ENCODE measurements at regions not wholly inside any gene's neighbourhood (a gene's known extent, or its start where the extent isn't known, plus 50 kb on each side); places are given as distances from the start of the nearest gene placed in this dataset.
"Not testable (repeated sequence)": the region's sequence is repeated elsewhere in the genome, so short reads cannot be mapped to it uniquely, and the experiment has no call there.

DNA sequence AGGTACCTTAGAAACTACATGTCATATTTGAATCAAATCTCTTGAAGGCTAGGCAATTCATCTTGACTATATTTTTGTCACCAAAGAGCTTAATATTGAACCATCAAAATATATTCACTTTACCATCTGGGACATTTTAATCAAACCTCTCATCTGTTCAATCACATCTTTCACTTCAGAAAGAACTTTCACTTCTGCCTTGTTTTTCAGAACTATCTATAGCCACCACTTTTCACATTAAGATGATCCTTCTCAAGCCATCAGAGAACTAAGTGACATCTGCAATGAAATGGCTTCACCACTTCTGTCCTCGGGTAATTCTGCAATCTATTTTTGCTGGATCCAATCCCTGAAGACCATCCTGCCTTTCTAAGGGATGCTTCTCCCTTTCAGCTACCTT lies 57.8 kb downstream of the OR2B2 start:
- DNase-seq: no peak

GRCh38 chr6:27851440-27851839 lies 60.8 kb downstream of the OR2B2 start:
- no peak for DNase-seq

DNA sequence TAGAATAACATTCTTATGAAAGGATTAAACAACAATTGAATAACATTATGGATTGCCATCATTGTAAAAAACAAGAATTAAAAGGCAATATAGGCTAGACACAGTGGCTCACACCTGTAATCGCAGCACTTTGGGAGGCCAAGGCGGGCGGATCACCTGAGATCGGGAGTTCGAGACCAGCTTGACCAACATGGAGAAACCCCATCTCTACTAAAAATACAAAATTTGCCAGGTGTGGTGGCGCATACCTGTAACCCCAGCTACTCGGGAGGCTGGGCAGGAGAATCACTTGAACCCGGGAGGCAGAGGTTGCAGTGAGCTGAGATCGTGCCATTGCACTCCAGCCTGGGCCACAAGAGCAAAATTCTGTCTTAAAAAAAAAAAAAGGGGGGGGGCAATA lies 63.2 kb downstream of the OR2B2 start:
- DNase-seq: not testable (repeated sequence)

- DNase-seq: no peak
These were observed 64.5 kb downstream of the OR2B2 start for GRCh38 chr6:27847706-27848105.

DNA sequence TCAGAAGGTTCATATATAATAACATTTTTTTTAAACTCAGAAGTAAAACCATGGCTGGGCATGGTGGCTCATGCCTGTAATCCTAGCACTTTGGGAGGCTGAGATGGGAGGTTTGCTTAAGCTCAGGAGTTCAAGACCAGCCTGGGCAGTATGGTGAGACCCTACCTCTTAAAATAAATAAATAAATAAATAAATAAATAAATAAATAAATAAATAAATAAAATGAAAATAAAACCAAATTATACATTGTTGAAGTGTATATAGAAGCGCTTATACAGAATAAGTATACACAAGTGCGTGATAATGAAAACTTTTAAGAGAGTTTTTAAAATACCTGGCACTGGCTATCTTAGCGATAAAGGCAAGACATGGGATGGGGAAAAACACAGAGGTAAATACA lies 71.6 kb downstream of the OR2B2 start:
- no peak for DNase-seq

GRCh38 chr6:27839626-27840475 lies 72.3 kb downstream of the OR2B2 start:
- peak in 1 of 2 donors; percentile 19 for DNase-seq

GRCh38 chr6:27838945-27839625 lies 73.1 kb downstream of the OR2B2 start:
- peak in 1 of 2 donors; percentile 21 for DNase-seq

DNA sequence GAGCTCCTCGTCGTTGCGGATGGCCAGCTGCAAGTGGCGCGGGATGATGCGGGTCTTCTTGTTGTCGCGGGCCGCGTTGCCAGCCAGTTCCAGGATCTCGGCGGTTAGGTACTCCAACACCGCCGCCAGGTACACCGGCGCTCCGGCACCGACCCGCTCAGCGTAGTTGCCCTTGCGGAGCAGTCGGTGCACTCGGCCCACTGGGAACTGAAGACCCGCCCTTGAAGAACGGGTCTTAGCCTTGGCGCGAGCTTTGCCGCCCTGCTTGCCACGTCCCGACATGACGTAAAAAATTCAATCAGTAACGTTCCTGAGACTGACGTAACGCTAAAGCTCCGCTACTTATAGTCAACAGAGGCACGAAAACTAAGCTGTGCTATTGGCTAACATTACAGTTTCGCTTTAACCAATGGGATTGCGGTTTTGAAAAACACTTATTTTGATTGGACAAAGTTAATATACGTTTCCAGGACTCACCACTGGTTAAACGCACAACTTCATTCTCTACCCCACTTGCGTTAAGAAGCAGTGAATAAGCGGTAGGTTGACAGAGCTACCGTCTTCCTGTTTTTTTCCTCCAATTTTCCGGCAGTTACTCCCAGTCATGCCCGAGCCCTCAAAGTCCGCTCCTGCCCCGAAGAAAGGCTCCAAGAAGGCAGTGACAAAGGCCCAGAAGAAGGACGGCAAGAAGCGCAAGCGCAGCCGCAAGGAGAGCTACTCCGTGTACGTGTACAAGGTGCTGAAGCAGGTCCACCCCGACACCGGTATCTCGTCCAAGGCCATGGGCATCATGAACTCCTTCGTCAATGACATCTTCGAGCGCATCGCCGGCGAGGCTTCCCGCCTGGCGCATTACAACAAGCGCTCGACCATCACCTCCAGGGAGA lies 73.9 kb downstream of the OR2B2 start:
- DNase-seq: peak; percentile 72 to 77

DNA sequence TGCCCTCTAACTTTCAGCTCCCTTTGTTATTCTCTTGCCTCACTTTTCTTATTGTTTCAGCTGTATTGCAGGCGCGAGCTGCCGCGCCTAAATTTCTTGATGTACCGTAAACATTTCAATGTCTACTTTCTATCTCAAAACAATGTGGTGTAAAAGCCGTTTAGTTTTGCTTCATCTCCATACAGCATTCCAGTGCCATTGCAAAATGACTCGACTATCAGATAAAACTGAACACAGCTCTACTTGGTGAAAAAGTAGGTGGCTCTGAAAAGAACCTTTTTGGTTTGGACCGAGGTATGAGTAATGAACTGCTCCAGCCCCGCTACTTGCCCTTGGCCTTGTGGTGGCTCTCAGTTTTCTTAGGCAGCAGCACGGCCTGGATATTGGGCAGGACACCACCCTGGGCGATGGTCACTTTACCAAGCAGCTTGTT lies 74.6 kb downstream of the OR2B2 start:
- no peak for DNase-seq

DNA sequence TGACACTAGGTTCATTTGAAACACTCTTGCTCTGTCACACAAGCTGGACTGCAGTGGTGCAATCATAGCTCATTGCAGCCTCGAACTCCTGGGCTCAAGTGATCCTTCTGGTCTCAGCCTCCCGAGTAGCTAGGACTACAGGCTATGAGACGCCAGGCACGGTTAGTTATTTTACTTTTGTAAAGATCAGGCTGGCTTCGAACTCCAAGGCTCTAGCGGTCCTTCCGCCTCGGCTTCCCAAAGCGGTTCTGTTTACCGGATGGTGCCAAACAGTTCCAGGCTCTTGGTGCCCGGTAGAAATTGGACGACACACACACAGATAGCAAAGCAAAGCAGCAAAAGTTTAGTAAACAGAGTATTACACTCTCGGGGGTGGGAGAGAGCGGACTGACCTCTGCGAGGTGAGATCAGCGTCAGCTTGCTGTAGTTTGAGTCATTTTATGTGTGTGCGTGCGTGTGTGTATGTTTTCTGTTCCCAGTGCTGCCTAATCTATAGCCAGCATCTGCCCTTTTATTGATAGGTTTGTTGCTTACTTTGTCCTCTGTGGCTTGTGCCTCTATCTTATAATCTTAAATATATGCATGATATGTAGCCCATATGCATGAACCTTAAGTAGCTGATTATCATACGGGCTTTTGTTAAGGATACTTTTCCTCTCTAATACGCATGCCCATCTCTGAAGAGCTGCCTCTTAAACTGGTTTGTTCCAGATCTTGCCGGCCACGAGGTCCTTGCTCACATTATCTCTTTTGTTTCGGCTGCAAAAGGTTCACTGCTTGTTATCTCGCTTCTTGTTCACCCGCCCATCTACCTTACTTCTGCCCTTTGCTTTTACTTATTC lies 75.2 kb downstream of the OR2B2 start:
- peak; percentile 56 to 60 for DNase-seq

GRCh38 chr6:27836141-27836782 lies 75.9 kb downstream of the OR2B2 start:
- DNase-seq: no peak

DNA sequence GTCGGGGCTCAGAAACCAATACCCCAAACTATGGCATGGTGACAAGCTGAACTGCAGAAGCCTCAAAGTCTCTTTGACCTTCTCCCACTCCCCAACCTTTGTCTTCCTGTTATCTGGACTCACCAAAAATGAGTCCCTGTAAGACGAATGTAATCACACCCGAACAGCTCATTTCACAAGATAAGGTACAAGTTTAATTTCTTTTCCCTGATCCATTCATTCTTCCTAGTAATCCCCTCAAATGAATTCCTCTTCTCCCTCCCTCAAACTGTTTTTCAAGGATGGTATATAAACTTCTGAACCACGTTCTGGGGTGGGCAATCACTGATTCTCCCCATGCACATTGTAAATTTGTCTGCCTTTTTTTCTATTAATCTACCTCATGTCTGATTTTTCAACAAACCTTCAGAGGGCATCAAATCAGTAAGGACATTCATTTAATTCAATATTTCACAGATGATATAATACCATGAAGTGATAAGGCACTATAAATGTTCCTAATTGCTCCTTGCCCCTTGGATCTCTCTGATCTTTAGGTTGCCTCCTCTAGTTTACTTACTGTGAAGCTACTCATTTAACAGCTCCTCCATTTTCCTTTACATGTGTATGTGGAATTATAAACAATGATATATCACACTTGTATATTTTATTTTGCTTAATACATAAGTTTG lies 77.2 kb downstream of the OR2B2 start:
- DNase-seq: no peak

DNA sequence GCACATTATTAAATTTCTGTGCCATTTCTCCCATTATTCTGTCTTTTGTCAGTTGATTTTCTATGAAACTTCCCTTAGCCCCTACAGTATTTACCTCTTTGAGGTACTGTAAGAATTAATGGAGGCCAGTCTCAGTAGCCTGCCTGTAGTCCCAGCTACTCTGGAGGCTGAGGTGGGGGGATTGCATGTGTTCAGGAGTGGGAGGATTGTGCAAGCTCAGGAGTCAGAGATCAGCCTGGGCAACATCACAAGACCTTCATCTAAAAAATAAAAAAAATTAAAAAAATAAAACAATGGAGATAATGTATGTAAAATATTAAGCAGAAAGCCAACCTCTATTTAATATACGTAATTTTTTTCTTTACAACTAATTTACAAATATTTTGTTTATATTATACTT lies 77.8 kb downstream of the OR2B2 start:
- no peak for DNase-seq

GRCh38 chr6:27831434-27832081 lies 80.6 kb downstream of the OR2B2 start:
- peak; percentile 66 to 80 for DNase-seq

- DNase-seq: peak; percentile 47 to 56
These were observed 81.4 kb downstream of the OR2B2 start for GRCh38 chr6:27830600-27831433.

DNA sequence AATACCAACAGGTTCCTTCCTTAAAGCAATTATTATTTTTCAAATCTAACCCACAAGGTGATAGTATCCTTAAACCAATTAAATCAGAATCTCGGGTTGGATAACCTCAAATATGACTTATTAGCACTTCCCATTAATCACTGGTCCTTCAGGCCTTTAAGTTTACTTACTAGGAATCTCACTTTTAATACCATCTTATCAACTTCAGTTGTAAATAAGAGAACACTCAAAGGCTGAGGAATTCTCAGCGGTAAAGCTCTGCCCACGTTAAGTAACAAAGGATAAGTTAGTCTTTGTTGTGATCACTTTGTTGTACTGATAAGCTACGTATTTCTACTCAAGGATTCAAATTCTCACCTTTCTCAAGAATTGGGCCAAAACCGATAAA lies 82.0 kb downstream of the OR2B2 start:
- no peak for DNase-seq

- DNase-seq: no peak
These were observed 82.6 kb downstream of the OR2B2 start for GRCh38 chr6:27829453-27830211.

DNA sequence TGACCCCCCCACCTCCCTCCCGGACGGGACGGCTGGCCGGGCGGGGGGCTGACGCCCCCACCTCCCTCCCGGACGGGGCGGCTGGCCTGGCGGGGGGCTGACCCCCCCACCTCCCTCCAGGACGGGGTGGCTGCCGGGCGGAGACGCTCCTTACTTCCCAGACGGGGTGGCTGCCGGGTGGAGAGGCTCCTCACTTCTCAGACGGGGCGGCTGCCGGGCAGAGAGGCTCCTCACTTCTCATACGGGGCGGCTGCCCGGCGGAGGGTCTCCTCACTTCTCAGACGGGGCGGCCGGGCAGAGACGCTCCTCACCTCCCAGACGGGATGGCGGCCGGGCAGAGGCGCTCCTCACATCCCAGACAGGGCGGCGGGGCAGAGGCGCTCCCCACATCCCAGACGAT lies 84.7 kb downstream of the OR2B2 start:
- DNase-seq: not testable (repeated sequence)

GRCh38 chr6:27826612-27826985 lies 85.6 kb downstream of the OR2B2 start:
- not testable (repeated sequence) for DNase-seq

Data from stimulated activated CD4-positive, alpha-beta T cell treated with anti-CD3 and anti-CD28 coated beads, Interleukin-2, amount 100 ng/mL, for 24 hours (primary cell).